ENCODE measurements at regions not wholly inside any gene's neighbourhood (a gene's known extent, or its start where the extent isn't known, plus 50 kb on each side); places are given as distances from the start of the nearest gene placed in this dataset.

GRCh38 chr3:194080436-194080835, 55.5 kb upstream of the HES1 start:
- peaks cover 22% of the 10 kb centered on the region for H3K27me3 Mint-ChIP-seq (ENCODE audit: low read depth)
- Histone ChIP-seq H4K91ac (ENCODE audit: insufficient read length, low read depth, low read length) (no peak overlapping the region), H2BK15ac (ENCODE audit: low read depth, low read length) (no peak overlapping the region), H2AFZ (ENCODE audit: low read length) (no peak overlapping the region), H3K27ac (ENCODE audit: insufficient read length, low read depth, low read length) (no peak overlapping the region), H2AK5ac (ENCODE audit: insufficient read length, low read length) (no peak overlapping the region), H3T11ph (ENCODE audit: low read length) (no peak overlapping the region), H3K14ac (ENCODE audit: insufficient read depth, low read length) (no peak overlapping the region), H3K4ac (ENCODE audit: low read depth, low read length) (no peak overlapping the region), H4K20me1 (ENCODE audit: control insufficient read depth, insufficient read depth, insufficient read length) (no peaks in the 10 kb centered on the region), H3K56ac (ENCODE audit: insufficient read length, low read depth, low read length) (no peak overlapping the region), H3K27me3 (ENCODE audit: insufficient read depth, low read length) (no peaks in the 10 kb centered on the region), H2BK120ac (ENCODE audit: low read depth, low read length, poor library complexity, severe bottlenecking) (no peak overlapping the region), H3K79me1 (ENCODE audit: insufficient read depth, low read depth, low read length, poor library complexity, severe bottlenecking) (no peaks in the 10 kb centered on the region), H4K8ac (replicated peaks; ENCODE audit: insufficient read length, low read depth, low read length) (no peak overlapping the region), H3K9me3 (ENCODE audit: control insufficient read depth, low read depth, low read length) (no peaks in the 10 kb centered on the region), H3K9ac (ENCODE audit: extremely low read depth, insufficient read length, low read length) (no peak overlapping the region), H3K79me2 (ENCODE audit: insufficient read depth, low read length) (no peaks in the 10 kb centered on the region), H3K23me2 (ENCODE audit: insufficient read length, low read depth, low read length, poor library complexity, severe bottlenecking) (no peaks in the 10 kb centered on the region), H3K4me1 (ENCODE audit: insufficient read depth, low read length) (no peaks in the 10 kb centered on the region; the same call in 1 of the 2 replicates), H2BK5ac (ENCODE audit: insufficient read length, low read length) (no peak overlapping the region), H2BK12ac (ENCODE audit: insufficient read length, low read depth, low read length) (no peak overlapping the region), H3K18ac (ENCODE audit: insufficient read length, low read depth, low read length) (no peak overlapping the region), H2BK20ac (ENCODE audit: low read depth, low read length, poor library complexity, severe bottlenecking) (no peak overlapping the region), H3K23ac (ENCODE audit: insufficient read length, low read depth, low read length) (no peak overlapping the region), H3K4me2 (ENCODE audit: insufficient read depth, insufficient read length, low read length) (no peak overlapping the region), H4K5ac (ENCODE audit: insufficient read length, low read depth, low read length) (no peak overlapping the region)
- peaks cover 28 to 35% of the 10 kb centered on the region in 2 experiments for H3K4me1 Mint-ChIP-seq
- no peak overlapping the region for H3K27ac Mint-ChIP-seq
- no CpG with 5 or more reads among the region's 7 CpGs for WGBS (ENCODE audit: extremely low coverage, insufficient read length, low lambda C conversion rate)
- H3K36me3 Mint-ChIP-seq (ENCODE audit: insufficient read depth in 1 of 3, low read depth in 3 of 3): no peaks in the 10 kb centered on the region
- H3K9me3 Mint-ChIP-seq: no peaks in the 10 kb centered on the region
- no peak overlapping the region for H3K4me3 Mint-ChIP-seq
- DNase-seq: no peak
- TF ChIP-seq CTCF (conservative IDR thresholded peaks at IDR 0.05): no peak

Measured in H9 (cell line).